ENCODE measurements at regions not wholly inside any gene's neighbourhood (a gene's known extent, or its start where the extent isn't known, plus 50 kb on each side); places are given as distances from the start of the nearest gene placed in this dataset.
"Not testable (repeated sequence)": the region's sequence is repeated elsewhere in the genome, so short reads cannot be mapped to it uniquely, and the experiment has no call there.

- H3K27ac ChIP-seq: no peak overlapping the region
- no peaks in the 10 kb centered on the region for H3K36me3 ChIP-seq
- DNase-seq: no peak
- intact Hi-C loops (cut with DNase I): no loop called here
- FAIRE-seq: no peak
- ATAC-seq: no peak
- no peak overlapping the region for H3K4me3 ChIP-seq
- TF ChIP-seq CTCF (IDR thresholded peaks at IDR 0.05): no peak
- H3K27me3 ChIP-seq: no peaks in the 10 kb centered on the region
- H3K9me3 ChIP-seq: no peaks in the 10 kb centered on the region
- no peaks in the 10 kb centered on the region for H3K4me1 ChIP-seq
- 46 to 71% methylated on average over 5 of the region's 5 CpGs for WGBS, 2 donors
Observed at GRCh38 chrX:952816-953215, 259.6 kb downstream of the CRLF2 start.

GRCh38 chrX:947262-947661 lies 265.2 kb downstream of the CRLF2 start:
- H3K27ac ChIP-seq; H3K36me3 ChIP-seq; FAIRE-seq; H3K4me3 ChIP-seq; H3K4me1 ChIP-seq; ATAC-seq; intact Hi-C loops (cut with DNase I); DNase-seq; H3K27me3 ChIP-seq; H3K9me3 ChIP-seq: not testable (repeated sequence)
- WGBS, 2 donors: 46 to 75% methylated on average over 6 of the region's 6 CpGs

GRCh38 chrX:943035-943434 lies 269.4 kb downstream of the CRLF2 start:
- Histone ChIP-seq H3K4me3 (no peak overlapping the region), H3K36me3 (no peaks in the 10 kb centered on the region), H3K9me3 (no peaks in the 10 kb centered on the region), H3K4me1 (no peaks in the 10 kb centered on the region), H3K27me3 (no peaks in the 10 kb centered on the region), H3K27ac (no peak overlapping the region)
- DNase-seq: no peak
- WGBS, 2 donors: 2 to 55% methylated on average over 1 of the region's 1 CpG
- ATAC-seq: no peak
- FAIRE-seq: no peak
- TF ChIP-seq CTCF (IDR thresholded peaks at IDR 0.05): no peak
- intact Hi-C loops (cut with DNase I): no loop called here

- H3K4me1 ChIP-seq: no peaks in the 10 kb centered on the region
- no peak for DNase-seq
- no peak for FAIRE-seq
- no peak for TF ChIP-seq CTCF (IDR thresholded peaks at IDR 0.05)
- H3K9me3 ChIP-seq: no peaks in the 10 kb centered on the region
- H3K27me3 ChIP-seq: no peaks in the 10 kb centered on the region
- no peak overlapping the region for H3K27ac ChIP-seq
- 46 to 60% methylated on average over 9 of the region's 9 CpGs for WGBS, 2 donors
- ATAC-seq: no peak
- no peak overlapping the region for H3K4me3 ChIP-seq
- no peaks in the 10 kb centered on the region for H3K36me3 ChIP-seq
- intact Hi-C loops (cut with DNase I): no loop called here
Observed at GRCh38 chrX:940691-941090, 271.8 kb downstream of the CRLF2 start.

DNA sequence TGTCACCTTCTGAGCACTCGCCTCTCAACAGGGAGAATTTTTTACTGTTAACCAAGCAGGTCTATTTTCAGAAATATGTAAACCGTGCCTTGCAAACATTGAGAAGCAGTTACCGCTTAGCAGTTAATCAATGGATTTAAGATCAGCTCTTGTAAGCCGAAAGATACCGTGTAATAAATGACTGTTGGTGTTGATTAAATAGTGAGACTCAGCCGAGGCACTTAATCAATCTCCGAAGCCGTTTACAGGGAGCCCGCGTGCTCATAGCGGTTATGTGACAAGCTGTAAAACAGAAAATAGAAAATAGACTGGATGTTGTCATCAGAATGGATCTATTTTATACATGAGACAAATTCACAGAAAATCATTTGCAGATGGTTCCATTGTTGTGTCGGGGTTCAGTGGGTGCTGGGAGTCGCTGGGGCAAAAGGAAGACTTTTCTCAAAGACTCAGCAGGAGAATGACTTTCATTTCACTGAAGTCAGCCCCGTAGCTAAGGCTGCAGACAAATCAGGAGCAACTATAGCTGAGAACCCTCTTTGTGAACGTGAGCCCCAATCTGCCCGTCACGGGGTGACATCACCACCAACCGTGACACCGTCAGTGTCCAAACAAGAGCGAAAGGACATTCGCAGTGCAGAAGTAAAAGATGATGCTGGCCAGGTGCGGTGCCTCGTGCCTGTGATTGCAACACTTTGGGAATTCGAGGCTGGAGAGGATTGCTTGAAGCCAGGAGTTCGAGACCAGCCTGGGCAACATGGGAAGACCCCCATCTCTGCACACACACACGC lies 275.3 kb downstream of the CRLF2 start:
- 34 to 51% methylated on average over 26 of the region's 26 CpGs for WGBS, 2 donors
- no peak for DNase-seq
- TF ChIP-seq CTCF (IDR thresholded peaks at IDR 0.05): no peak
- no peak overlapping the region for H3K27ac ChIP-seq
- no peaks in the 10 kb centered on the region for H3K9me3 ChIP-seq
- intact Hi-C loops (cut with DNase I): no loop called here
- H3K27me3 ChIP-seq: no peaks in the 10 kb centered on the region
- no peak for FAIRE-seq
- ATAC-seq: no peak
- no peaks in the 10 kb centered on the region for H3K36me3 ChIP-seq
- H3K4me1 ChIP-seq: no peaks in the 10 kb centered on the region
- H3K4me3 ChIP-seq: no peak overlapping the region
